Activated T-helper 9 cell treated with anti-CD3 and anti-CD28 coated beads, Interleukin-2, amount 50 U/mL, for 16 hours (primary cell): ENCODE measurements at regions not wholly inside any gene's neighbourhood (a gene's known extent, or its start where the extent isn't known, plus 50 kb on each side); places are given as distances from the start of the nearest gene placed in this dataset.

ENCODE experiments used
- DNase-seq: peaks from one replicate; pipeline ENCODE4 v3.0.0-alpha.2; 2020; ENCODE audit warnings: low read depth

DNA sequence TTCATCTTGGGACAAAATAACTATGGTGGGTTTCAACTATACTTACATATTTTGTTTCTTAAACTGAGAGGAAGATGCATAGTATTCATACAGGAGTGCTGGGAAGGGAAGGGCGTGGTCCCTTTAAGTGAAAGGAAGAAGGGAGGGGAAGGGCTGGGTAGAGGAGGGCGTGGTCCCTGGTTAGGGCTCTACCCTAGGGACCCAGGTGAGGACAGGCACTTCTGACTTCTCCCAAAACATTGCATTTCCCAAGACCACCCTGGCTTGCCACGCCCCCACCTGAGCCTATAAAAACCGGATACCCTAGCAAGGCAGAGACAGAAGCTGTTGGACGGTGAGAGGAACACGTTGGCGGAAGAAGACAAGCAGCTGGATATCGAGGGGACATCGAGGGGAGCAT is 157.6 kb upstream of the PLXNA4 start:
- no peak for DNase-seq

GRCh38 chr7:132732321-132732865 is 156.1 kb upstream of the PLXNA4 start:
- no peak for DNase-seq

GRCh38 chr7:132730105-132730504 is 153.8 kb upstream of the PLXNA4 start:
- DNase-seq: no peak

DNA sequence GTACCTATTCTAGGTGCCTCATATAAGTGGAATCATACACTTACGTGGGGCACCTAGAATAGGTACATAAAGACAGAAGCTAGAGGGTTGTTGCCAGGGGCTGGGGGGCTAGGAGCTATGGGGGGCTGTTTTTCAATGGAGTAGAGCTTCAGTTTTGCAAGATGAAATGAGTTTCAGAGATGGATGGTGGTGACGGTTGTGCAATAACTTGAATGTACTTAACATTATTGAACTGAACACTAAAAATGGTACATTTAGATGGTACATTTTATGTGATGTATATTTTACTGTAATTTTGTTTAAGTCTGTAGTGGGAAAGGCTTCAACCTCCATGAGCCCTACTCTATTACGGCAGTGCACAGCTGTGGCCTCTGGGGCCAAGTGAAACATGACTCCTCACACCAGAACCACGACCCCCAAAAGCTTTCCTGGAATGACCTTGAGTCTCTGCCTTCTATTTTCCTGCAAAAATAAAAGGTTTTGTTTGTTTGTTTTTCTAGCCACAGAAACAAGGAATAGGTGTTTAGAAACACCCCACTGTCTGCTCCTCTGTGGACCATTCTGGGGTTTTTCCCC is 147.3 kb upstream of the PLXNA4 start:
- DNase-seq: no peak

DNA sequence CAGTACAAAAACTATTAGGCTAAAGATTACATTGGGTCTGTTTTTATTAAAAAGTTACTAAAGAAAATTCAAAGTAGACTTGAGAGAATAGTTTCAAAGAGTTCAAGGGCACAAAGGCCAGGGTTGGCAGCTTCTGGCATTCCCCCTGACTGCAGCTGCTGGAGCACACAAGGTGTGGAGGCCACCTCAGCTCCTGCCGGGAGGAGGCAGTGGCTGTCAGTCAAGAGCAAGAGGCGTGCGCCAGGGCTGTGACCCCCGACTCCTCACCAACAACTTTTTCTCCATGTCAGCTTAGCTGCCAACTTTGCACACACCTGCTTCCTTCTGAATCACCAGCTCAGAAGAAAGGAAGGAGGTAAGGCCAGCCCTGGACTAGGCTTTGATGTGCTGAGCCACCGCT is 144.6 kb upstream of the PLXNA4 start:
- DNase-seq: no peak

DNA sequence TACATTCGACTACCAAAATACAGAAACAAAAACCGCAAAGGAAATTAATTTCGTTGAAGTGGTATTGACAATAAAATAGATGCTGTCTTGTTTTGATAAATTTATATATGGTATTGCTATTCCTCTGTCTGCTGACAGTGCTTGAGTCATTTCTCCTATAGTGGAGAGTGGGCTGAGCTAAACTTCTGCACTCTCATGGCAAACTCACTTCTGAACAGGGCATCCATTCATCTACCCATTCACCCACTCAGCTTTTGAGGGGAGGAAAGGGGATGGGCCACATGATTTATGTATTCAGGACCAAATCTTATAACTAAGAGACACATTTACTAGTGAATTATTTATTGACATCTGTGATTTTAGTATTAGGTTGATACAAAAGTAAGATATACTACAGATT is 137.6 kb upstream of the PLXNA4 start:
- DNase-seq: no peak

GRCh38 chr7:132709971-132710567 is 133.8 kb upstream of the PLXNA4 start:
- no peak for DNase-seq

- DNase-seq: no peak
Observed at GRCh38 chr7:132708470-132708869, 132.2 kb upstream of the PLXNA4 start.

DNA sequence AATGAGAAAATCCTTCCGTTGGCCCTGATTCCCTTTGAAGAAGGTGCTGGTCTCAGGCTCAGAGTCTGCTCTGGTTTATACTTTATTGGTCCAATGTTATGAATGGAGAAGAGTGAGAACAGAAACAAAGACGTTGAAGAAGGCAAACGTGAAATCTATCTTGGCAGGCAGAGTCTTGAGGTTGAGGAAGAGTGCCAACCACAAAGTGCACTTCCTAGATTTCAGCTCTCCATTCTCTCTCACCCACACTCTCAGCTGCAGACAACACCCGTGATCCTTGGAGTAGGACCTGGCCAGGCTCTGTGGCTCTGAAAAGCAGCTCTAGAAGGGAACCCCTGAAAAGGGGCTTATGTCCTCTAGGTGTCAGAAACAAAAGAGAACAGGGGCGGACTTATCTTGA is 128.9 kb upstream of the PLXNA4 start:
- no peak for DNase-seq

DNA sequence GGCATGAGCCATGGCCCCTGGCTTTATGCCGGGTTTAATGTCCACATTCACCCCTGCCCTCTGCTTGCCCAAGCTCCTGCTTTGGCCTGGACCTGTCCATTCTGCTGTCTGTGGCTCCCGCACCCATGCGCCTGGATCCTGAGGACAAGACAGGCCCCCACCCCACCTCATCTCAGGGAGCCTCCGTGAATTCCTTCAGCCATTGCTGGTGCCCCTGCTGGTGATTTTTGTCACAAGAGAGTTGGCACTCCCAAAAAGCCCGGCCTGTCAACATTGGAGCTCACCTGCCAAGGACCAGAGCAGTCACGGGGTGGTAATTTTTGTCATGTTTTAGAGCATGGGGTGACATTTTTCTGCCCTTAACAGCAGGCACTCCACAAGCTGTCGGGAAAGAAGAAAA is 127.5 kb upstream of the PLXNA4 start:
- DNase-seq: no peak

GRCh38 chr7:132697003-132697402 is 120.7 kb upstream of the PLXNA4 start:
- no peak for DNase-seq

- DNase-seq: no peak
Observed at GRCh38 chr7:132696332-132696731, 120.1 kb upstream of the PLXNA4 start.

GRCh38 chr7:132691201-132691600 is 114.9 kb upstream of the PLXNA4 start:
- DNase-seq: no peak

DNA sequence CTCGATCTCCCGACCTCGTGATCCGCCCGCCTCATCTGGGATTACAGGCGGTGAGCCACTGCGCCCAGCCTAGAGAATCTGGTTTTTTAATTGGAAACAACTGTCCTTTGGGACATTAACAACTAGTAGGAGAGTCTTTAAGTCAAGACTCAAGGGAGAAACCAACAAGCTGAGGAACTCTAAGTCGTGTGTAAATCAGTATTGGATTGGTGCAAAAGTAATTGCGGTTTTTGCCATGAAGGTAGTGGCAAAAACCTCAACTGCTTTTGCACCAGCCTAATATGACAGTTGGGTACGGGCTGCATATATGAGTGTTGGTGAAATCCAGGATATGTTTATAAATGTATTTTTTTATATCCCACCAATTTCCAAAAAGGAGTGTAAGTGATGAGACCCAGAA is 113.9 kb upstream of the PLXNA4 start:
- no peak for DNase-seq

GRCh38 chr7:132687981-132688383 is 111.7 kb upstream of the PLXNA4 start:
- DNase-seq: no peak

GRCh38 chr7:132687016-132687415 is 110.7 kb upstream of the PLXNA4 start:
- DNase-seq: no peak

- no peak for DNase-seq
Observed at GRCh38 chr7:132685277-132685676, 109.0 kb upstream of the PLXNA4 start.

- no peak for DNase-seq
Observed at GRCh38 chr7:132683896-132684690, 107.8 kb upstream of the PLXNA4 start.

DNA sequence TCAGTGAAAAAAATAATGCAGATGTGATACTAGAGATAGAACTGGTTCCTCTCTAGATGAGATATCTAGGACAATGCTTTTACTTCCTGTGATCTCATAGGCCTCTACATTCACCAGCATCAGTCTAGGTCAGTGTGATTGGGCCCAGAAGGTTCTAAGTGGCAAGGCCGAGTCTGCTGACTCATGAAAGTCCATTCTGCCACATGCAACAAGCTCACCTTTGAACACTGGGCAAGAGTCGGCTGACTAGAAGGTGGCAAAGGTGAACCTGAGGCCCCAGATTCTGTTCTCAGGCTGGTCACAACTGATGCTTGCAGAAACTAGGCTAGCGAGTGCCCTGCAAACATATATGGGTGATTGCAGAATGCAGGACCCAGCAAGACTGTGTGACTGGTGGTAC is 105.7 kb upstream of the PLXNA4 start:
- no peak for DNase-seq

- DNase-seq: no peak
Observed at GRCh38 chr7:132680590-132680989, 104.3 kb upstream of the PLXNA4 start.

DNA sequence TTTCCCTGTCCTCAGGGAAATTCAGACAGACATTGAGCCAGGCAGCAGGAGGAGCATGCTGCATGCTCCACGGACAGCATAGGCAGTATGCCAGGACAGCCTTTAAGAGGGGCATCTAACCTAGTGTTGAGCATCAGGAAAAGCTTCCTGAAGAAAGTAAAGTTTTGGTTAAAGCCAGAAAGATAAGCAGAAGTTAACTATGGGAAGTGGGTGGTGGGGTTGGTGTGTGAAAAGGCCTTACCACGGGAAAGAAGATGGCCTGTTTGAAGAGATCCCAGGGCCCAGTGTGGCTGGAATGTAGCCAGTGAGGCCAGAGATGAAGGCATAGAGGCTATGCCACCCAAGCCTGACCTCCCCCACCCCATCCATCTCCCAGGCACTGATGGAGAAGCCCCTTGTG is 102.4 kb upstream of the PLXNA4 start:
- no peak for DNase-seq

DNA sequence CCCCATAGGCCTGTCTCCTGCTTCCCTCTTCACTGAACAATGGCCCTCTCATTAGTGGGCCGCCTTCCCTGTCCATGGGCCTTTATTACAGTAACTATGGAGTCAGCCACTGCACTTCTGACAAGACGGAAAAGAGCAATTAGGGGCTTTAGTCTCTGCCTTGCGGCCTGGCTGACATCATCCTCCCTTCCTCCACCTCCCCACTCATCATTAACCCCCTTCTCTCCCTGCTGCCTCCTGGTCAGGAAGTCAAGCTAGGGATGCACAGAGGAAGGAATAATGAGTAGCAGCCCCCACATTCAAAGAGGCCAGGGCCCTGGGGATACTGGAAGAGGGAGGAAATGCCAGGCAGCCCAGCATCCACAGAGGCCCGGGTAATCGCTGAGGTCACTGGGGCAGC is 101.6 kb upstream of the PLXNA4 start:
- no peak for DNase-seq
